ENCODE measurements at regions not wholly inside any gene's neighbourhood (a gene's known extent, or its start where the extent isn't known, plus 50 kb on each side); places are given as distances from the start of the nearest gene placed in this dataset.
"Not testable (repeated sequence)": the region's sequence is repeated elsewhere in the genome, so short reads cannot be mapped to it uniquely, and the experiment has no call there.

- no peak for DNase-seq (ENCODE audit: low read depth)
Measured at GRCh38 chr5:39970117-39970798, 545.5 kb upstream of the DAB2 start.

GRCh38 chr5:39968381-39968780, 543.6 kb upstream of the DAB2 start:
- no peak for DNase-seq (ENCODE audit: low read depth)

GRCh38 chr5:39955156-39955555, 530.4 kb upstream of the DAB2 start:
- DNase-seq (ENCODE audit: low read depth): no peak

GRCh38 chr5:39951070-39951469, 526.3 kb upstream of the DAB2 start:
- no peak for DNase-seq (ENCODE audit: low read depth)

DNA sequence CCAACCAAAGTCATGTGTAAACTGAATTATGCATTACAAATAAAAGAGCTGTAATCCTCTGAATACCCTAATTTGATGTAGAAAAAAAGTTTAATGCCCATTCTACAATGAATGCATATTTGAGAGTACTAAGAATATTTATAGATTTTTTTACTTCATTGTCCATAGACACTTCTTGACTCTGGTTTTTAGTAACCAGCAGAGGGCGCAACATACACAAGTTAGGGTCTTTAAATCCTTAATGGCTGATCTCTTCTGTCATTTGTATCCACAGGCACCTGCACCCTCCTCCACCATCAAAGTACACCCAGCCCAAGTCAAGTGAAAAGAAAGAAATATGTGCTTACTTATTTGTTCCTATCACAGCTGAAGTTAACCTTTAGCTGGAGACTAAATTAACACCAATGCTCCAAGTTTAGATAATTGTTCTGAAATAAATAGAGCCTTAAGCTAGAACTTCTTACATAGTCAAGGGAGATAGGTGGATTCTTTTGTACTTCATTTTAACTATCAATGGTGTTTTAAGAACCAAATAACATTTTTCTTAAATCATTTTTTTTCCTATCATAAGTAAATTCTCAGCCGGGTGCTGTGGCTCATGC, 524.2 kb upstream of the DAB2 start:
- peak; percentile 55 for DNase-seq (ENCODE audit: low read depth)

DNA sequence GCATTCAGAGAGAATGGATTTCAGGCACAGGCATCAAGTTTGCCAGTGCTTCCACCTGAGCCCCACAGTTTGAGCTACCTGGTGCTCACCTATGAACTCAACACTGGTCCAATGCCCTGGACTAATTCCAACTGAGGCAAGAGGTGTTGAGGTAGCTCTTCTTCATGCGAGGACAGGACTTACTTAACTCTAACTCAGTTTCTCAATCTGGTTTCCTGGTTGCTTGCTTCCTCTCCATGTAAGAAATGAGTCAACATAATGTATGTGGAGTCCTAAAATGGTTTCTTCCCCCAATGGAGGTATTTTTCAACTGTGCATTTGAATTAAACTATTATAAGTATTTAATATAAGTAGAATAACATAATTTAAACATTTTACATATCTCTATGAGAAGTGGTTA, 523.6 kb upstream of the DAB2 start:
- no peak for DNase-seq (ENCODE audit: low read depth)

- no peak for DNase-seq (ENCODE audit: low read depth)
Measured at GRCh38 chr5:39947657-39948056, 522.9 kb upstream of the DAB2 start.

GRCh38 chr5:39946356-39947045, 521.7 kb upstream of the DAB2 start:
- no peak for DNase-seq (ENCODE audit: low read depth)

DNA sequence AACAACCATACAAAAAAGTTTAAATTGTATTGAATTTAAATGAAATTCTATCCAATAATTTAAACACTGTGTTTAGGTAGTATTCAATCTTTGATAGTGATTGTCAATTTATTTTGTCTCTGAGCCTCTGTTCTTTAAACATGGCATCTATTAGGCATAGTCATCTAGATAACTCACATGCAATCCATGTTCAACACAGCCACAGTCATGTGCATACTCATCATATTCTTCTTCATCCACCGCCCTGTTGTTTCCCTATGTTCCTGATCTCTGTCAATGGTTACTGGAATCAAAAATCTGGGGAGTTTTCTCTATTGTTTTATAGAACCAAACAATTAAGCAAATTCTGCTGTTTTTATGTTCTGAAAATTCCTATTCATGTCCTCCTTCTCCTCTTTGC, 521.1 kb upstream of the DAB2 start:
- DNase-seq (ENCODE audit: low read depth): no peak

DNA sequence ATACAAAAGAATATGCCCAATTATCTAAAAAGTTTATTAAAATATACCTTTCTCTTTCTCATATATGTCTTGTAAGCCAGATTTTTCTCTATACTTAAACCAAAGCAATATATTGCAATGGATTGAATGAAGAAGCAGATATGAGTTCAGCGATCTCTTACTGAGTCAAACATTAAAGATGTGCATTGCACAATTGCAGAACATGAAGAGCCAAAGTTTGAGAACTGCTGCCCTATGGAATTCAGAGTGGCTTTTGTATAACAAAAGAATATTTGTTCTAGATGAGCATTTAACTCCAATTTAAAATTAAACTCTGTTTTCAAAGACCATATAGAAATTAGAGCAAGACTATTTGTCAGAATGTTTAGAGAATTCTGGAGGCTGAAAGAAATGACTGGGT, 519.0 kb upstream of the DAB2 start:
- no peak for DNase-seq (ENCODE audit: low read depth)

- no peak for DNase-seq (ENCODE audit: low read depth)
Measured at GRCh38 chr5:39942606-39943005, 517.8 kb upstream of the DAB2 start.

- DNase-seq (ENCODE audit: low read depth): no peak
Measured at GRCh38 chr5:39941416-39941815, 516.6 kb upstream of the DAB2 start.

- DNase-seq (ENCODE audit: low read depth): no peak
Measured at GRCh38 chr5:39934830-39935229, 510.1 kb upstream of the DAB2 start.

GRCh38 chr5:39933061-39933460, 508.3 kb upstream of the DAB2 start:
- no peak for DNase-seq (ENCODE audit: low read depth)

DNA sequence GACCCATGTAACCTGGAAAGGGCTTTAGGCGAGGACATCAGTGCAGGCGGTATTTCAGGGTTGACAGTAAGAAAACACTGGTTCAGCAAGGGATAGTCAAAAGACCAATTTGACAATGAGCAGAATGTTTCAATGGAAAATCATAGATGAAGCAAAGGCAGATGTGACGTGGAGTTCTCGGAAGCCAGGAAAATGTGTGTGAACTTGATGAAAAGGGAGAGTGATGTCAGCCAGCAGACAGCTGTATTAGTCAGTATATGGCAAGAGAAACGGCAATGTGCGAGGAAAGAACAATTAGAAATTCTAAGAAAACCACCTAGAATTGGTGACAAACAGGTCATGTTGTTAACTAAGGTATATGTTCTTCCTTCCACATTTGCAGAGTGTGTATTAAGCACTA, 503.9 kb upstream of the DAB2 start:
- DNase-seq (ENCODE audit: low read depth): no peak

DNA sequence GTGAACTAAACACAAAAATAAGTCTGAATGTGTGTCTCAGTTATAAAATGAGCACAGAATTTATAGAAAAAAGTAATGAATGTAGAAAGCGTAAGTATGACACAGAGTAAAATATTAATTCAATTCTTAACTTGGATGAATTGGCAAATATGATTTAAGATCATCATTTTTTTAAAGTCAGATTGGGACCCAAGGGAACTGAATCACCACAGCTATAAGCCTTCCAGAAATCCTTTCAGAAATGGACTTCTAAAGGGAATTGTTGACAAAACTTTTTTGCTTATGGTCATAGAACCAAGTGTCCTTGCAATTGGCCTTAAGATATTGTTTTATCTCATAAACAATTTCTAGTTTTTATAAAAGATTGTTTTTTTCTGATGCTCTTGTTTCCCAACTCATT, 495.1 kb upstream of the DAB2 start:
- DNase-seq (ENCODE audit: low read depth): no peak

GRCh38 chr5:39912906-39913305, 488.1 kb upstream of the DAB2 start:
- no peak for DNase-seq (ENCODE audit: low read depth)

DNA sequence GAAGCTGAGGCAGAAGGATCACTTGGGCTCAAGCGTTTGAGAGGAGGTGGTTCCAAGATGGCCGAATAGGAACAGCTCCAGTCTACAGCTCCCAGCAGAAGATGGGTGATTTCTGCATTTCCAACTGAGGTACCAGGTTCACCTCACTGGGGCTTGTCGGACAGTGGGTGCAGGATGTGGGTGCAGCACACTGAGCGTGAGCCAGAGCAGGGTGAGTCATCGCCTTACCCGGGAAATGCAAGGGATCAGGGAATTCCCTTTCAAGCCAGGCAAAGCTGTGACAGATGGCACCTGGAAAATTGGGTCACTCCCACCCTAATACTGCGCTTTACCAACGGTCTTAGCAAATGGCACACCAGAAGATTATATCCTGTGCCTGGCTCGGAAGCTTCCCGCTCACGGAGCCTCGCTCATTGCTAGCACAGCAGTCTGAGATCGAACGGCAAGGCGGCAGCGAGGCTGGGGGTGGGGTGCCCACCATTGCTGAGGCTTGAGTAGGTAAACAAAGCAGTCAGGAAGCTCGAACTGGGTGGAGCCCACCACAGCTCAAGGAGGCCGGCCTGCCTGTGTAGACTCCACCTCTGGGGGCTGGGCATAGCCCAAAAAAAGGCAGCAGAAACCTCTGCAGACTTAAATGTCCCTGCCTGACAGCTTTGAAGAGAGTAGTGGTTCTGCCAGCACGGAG, 482.6 kb upstream of the DAB2 start:
- not testable (repeated sequence) for DNase-seq (ENCODE audit: low read depth)

GRCh38 chr5:39906146-39906545, 481.4 kb upstream of the DAB2 start:
- DNase-seq (ENCODE audit: low read depth): no peak

- no peak for DNase-seq (ENCODE audit: low read depth)
Measured at GRCh38 chr5:39905356-39905755, 480.6 kb upstream of the DAB2 start.

- no peak for DNase-seq (ENCODE audit: low read depth)
Measured at GRCh38 chr5:39902626-39903025, 477.8 kb upstream of the DAB2 start.

GRCh38 chr5:39898731-39899130, 474.0 kb upstream of the DAB2 start:
- DNase-seq (ENCODE audit: low read depth): no peak

DNA sequence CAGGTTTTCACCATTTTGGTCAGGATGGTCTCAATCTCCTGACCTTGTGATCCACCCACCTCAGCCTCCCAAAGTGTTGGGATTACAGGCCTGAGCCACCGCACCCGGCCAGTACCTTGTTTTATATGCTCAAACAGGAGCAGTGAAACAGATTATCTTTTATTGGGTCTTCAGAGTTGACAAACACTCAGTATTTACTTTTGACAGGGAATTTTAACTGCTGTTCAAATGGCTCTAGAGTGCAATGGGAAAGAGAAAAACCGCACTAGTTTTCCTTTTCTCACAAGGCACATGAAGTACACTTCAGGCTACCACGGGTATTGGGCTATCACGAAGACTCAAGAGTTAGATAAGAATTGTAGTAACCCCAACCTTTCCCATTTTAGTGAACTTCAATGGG, 471.9 kb upstream of the DAB2 start:
- DNase-seq (ENCODE audit: low read depth): no peak

Data from activated T-cell treated with anti-CD3 and anti-CD28 coated beads for 24 hours (primary cell).